NCI-H146 treated with DMSO at 0.1 percent for 48 hours (cell line): ENCODE measurements at regions not wholly inside any gene's neighbourhood (a gene's known extent, or its start where the extent isn't known, plus 50 kb on each side); places are given as distances from the start of the nearest gene placed in this dataset.

Source experiments
- DNase-seq: peaks from one replicate; lab custom pipeline; 2025; ENCODE audit not compliant: unreplicated experiment; lab: John Stamatoyannopoulos, UW

- DNase-seq, result no peak
These were observed 168.0 kb upstream of the RAB4A start for GRCh38 chr1:229102741-229103391.

- DNase-seq, result no peak
These were observed 166.3 kb upstream of the RAB4A start for GRCh38 chr1:229104654-229105053.

- no peak for DNase-seq
These were observed 165.8 kb upstream of the RAB4A start for GRCh38 chr1:229105109-229105508.

- no peak for DNase-seq
These were observed 164.9 kb upstream of the RAB4A start for GRCh38 chr1:229105822-229106525.

- DNase-seq, result no peak
These were observed 164.3 kb upstream of the RAB4A start for GRCh38 chr1:229106526-229107125.

- DNase-seq, result no peak
These were observed 163.6 kb upstream of the RAB4A start for GRCh38 chr1:229107304-229107815.

- no peak for DNase-seq
These were observed 162.9 kb upstream of the RAB4A start for GRCh38 chr1:229107972-229108371.

GRCh38 chr1:229108598-229109201, 162.2 kb upstream of the RAB4A start:
- DNase-seq, result no peak

- DNase-seq, result no peak
These were observed 161.6 kb upstream of the RAB4A start for GRCh38 chr1:229109320-229109761.

GRCh38 chr1:229110986-229111385, 159.9 kb upstream of the RAB4A start:
- no peak for DNase-seq

GRCh38 chr1:229111703-229112319, 159.1 kb upstream of the RAB4A start:
- no peak for DNase-seq

- DNase-seq, result no peak
These were observed 157.9 kb upstream of the RAB4A start for GRCh38 chr1:229112832-229113548.

GRCh38 chr1:229114315-229114714, 156.6 kb upstream of the RAB4A start:
- no peak for DNase-seq

GRCh38 chr1:229114850-229115365, 156.0 kb upstream of the RAB4A start:
- DNase-seq, result no peak

- DNase-seq, result no peak
These were observed 154.8 kb upstream of the RAB4A start for GRCh38 chr1:229116114-229116513.

- DNase-seq, result no peak
These were observed 153.1 kb upstream of the RAB4A start for GRCh38 chr1:229117664-229118300.

- no peak for DNase-seq
These were observed 152.3 kb upstream of the RAB4A start for GRCh38 chr1:229118477-229119061.

- no peak for DNase-seq
These were observed 151.8 kb upstream of the RAB4A start for GRCh38 chr1:229119161-229119560.

GRCh38 chr1:229119876-229120275, 151.0 kb upstream of the RAB4A start:
- DNase-seq, result no peak
